GM19455 (cell line): ENCODE measurements at regions not wholly inside any gene's neighbourhood (a gene's known extent, or its start where the extent isn't known, plus 50 kb on each side); places are given as distances from the start of the nearest gene placed in this dataset.

Experiments
- ATAC-seq: cut with Tn5 transposase; IDR thresholded peaks from one replicate; pipeline ENCODE4 v1.9.1; 2021; ENCODE audit not compliant: unreplicated experiment

- ATAC-seq = no peak
These were observed 1040.1 kb downstream of the MAT2B start for GRCh38 chr5:164545507-164545906.

DNA sequence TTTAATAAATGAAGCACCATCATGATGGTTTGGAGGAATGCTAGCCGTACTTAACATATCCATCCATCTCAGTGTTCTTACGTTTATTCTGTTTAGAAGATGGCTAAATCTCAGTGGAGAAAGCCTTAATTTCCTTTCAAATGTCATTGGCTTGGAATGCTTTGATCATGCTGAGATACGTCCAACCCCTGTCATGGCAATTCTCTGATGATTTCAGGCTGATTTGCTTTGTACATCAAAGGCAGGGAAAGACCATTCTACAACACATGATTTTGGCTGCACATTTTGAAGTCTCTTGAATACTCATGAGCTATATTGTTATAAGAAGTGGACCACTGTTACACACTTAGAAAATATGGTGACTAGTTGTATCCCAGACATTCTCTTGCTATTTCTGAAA lies 1048.4 kb downstream of the MAT2B start:
- no peak for ATAC-seq

DNA sequence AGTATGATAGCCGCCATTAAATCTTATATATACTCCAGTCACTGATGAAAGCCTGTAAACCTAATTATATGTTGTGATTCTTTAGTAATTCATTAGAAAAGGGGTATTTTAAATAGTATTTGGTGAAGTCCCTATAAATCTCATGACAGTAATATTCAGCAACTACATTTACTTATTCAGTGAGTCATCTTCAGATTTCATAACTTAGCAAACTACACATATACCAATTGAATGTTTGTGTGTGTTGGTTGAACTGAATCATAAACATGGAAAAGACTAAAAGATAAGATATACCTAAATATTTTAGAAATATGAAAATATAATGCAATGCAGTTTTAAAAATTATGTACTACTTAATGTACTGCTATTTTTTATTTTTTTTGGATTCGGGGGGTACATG lies 1050.4 kb downstream of the MAT2B start:
- ATAC-seq = no peak

- no peak for ATAC-seq
These were observed 1054.8 kb downstream of the MAT2B start for GRCh38 chr5:164560216-164560615.

- ATAC-seq = no peak
These were observed 1056.8 kb downstream of the MAT2B start for GRCh38 chr5:164561933-164562872.

DNA sequence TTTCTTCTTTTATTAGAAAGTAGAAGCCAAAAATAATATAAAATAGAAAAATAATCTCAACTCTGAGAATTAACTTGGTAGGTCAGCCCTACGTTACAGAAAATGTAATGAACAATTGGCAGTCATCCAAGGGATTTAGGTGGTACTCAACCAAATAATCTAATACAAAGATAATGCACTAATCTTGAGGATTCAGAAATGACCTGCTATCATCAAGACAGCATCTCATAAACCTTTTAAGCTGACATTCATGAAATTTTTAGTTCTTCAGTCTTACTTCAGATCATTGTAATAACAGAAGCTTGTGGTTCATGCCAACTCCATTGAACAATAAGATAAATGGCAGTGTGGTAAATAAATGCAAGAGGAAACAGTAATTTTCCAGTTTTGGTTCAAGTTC lies 1058.0 kb downstream of the MAT2B start:
- no peak for ATAC-seq

DNA sequence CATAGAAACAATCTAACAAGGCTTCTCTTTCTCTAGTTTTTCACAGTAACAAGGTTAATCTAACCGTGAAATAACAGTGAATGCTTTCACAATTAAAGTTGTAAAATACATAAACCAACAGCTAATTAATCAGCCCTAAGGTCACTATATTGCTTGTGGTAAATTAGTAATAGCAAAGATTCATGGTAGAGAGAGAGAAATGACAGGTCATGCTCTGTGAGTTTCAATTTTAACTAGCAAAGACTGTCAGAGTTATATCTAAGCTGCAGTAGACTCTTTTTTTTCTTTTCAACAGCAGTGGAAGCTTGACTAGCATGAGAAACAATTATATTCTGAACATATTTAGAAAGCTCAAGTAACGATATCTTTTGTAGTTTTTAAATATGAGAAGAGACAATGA lies 1068.0 kb downstream of the MAT2B start:
- no peak for ATAC-seq

DNA sequence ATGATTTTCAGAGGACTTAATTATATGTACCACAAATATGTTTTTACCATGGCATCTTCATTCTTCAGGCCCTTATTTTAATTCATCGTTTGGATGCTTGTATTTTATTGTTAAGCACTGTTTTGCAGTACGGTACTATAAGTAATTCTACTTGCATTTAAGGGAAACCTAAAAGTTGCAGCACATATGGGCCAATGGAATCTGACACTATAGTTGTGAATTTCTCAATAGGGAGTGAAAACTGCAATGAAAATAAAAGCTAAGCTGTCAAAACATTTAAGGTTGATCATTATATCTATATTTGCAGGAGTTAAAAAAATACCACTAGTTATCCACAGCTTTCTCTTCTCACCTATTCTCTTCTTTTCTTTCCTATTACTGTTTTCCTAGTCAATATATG lies 1071.8 kb downstream of the MAT2B start:
- no peak for ATAC-seq

DNA sequence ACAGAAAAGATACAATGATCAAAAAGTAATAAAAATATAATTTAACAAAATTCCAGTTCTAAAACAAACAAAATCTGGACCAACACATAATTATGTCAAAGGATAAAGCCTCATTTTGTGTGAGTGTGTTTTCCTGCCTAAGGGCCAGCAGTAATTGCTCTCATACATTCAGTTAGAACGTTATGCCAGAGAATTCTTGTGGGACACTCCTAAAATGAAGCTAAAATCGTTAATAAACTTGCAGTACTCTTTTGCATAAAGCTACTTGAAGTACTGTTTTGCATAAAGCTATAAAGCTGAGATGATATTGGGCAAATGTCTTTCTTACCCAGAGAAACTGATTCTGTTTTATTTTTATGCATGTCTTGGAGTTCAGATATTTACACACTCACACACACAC lies 1072.3 kb downstream of the MAT2B start:
- no peak for ATAC-seq

GRCh38 chr5:164578401-164578800 lies 1073.0 kb downstream of the MAT2B start:
- ATAC-seq = no peak

GRCh38 chr5:164578911-164579310 lies 1073.5 kb downstream of the MAT2B start:
- ATAC-seq = no peak

GRCh38 chr5:164580155-164580554 lies 1074.7 kb downstream of the MAT2B start:
- ATAC-seq = no peak

DNA sequence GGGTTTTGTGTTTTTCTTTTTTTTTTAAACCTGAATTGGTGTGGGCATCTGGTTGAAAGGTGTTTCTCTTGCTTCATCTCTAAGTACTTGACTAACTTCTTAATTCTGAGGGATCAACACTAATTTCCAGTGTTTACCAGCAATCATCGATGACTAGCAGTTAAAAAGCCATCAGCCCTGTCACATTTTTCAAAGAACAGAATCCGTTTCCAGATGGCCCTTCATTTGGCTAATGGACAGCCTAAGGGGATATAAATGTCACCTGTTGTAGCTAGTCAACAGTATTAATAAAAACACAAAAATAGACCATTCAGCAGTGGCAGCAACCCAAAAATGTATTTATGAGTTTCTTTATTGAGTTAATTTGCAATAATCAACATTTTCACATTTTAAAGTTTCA lies 1076.5 kb downstream of the MAT2B start:
- ATAC-seq = no peak

DNA sequence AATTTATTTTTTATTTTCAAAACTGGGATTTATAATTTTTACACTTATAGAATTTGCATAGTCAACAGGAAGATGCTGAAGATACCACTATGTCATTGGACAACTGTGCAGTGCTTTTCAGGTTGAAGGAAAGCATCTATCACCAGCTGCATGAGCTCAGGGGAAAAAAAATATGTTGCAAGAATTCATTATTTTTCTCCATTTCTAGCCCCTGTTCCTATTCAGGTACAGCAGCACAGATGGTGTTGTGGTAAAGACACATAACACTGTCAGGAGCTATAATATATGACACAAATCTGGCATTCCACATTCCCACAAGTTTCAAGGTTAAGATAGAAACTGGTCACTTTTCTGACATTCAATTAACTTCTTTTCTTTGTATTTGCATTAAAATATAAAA lies 1088.6 kb downstream of the MAT2B start:
- no peak for ATAC-seq

DNA sequence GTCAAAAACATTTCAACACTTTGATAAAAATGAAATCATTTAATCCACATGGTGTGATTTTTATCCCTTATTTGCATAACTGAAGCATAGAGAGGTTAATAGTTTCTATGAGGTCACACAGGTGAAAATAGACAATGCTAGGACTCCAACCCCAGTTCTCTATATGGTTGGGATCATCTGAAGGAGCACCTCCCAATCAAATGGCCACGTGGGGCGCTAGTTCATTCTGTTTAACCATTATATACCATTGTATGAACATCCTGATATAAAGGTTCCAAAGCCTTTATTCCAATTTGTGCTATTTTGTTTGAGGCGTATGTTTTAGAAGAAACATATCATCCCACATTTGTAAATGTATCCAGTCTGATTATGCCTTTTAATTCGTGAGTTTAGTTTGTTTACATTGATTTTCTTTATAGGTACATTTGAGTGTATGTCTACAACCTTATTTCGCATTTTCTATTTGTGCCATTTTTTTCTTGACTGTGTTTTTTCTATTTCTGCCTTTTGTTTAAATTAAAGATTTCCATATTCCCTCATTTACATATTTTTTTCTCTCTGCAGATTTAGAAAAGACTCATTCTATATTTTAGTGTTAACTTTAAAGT lies 1092.0 kb downstream of the MAT2B start:
- no peak for ATAC-seq

- ATAC-seq = no peak
These were observed 1094.9 kb downstream of the MAT2B start for GRCh38 chr5:164600274-164600673.

GRCh38 chr5:164600929-164601535 lies 1095.6 kb downstream of the MAT2B start:
- ATAC-seq = no peak

GRCh38 chr5:164608507-164608906 lies 1103.1 kb downstream of the MAT2B start:
- no peak for ATAC-seq

DNA sequence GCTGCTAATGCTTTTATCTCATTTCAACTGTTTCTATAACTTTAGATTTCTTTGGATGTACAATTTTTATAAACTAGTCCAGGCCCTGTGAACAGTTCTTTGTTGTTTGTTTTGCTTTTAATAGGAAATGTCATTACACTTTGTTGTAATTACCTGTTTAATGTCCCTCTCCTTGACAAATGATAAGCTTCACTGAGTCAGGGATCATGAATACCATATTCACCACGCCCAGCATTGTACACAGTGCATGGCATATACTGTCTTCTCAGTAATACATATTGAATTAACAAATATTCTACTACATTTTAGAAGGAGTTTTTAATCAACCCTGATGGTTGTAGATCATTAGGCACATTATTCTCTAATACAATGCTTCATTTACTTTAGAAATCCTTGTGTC lies 1105.0 kb downstream of the MAT2B start:
- ATAC-seq = no peak

GRCh38 chr5:164614707-164615106 lies 1109.3 kb downstream of the MAT2B start:
- no peak for ATAC-seq

- no peak for ATAC-seq
These were observed 1111.9 kb downstream of the MAT2B start for GRCh38 chr5:164617290-164617689.

DNA sequence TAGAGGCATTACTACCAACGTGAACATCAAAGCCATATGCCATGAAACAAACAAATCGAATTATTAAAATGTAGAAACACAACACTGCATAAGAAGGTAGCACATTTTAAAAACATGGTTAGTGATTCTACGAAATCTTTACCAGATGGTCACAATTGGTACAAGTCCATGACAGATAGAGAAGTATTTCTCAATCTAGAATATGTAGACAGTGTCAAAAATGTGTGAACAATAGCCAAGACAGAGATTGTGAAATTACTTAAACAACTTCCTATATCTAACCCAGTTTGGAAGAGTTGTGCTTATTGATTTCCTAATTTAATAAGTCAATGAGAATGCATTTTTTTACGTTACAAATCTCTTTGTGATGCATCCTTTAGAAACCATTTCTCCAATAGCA lies 1121.6 kb downstream of the MAT2B start:
- no peak for ATAC-seq
